ENCODE measurements at regions not wholly inside any gene's neighbourhood (a gene's known extent, or its start where the extent isn't known, plus 50 kb on each side); places are given as distances from the start of the nearest gene placed in this dataset.

DNA sequence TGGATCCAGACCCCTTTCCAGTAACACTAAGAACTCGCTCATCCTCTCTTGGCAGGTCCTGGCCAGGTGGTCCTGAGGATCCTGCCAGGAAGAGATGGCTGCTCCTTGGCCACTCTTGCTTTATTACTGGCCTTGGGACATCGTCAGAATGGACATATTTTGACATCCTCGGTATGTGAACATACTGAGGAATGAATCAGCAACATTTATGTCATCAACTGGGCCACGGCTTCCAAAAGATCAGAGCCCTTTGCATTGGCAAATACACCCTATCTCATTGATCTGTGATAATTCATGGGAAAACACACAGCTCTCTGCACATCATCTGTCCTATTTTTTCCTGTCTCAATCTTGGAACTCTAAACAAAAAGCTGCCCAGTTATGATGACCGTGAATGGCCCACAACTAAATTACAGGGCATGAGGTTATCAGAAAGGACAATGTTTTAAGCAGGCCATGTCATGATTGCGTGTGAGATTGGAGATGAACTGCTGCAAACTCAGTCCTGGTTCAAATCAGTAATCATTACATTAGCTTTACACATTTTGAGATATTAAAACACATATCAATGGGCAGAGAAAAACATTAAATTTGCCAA, 1325.8 kb downstream of the AACS start:
- 0 out of 2 replicates have a peak, but pooled peaks cover 5% of the 10 kb centered on the region for H3K9me2 ChIP-seq (ENCODE audit: insufficient read depth)
- Mint-ChIP-seq H3K4me1 (no peaks in the 10 kb centered on the region), H3K27me3 (ENCODE audit: insufficient read depth, low read depth, poor library complexity) (no peaks in the 10 kb centered on the region), H3K4me3 (no peak overlapping the region), H3K9me3 (peaks cover 91% of the 10 kb centered on the region), H3K36me3 (ENCODE audit: low read depth) (peaks cover 44% of the 10 kb centered on the region), H3K27ac (no peak overlapping the region)
- no peak overlapping the region for H3K27ac ChIP-seq (ENCODE audit: low read depth)
- TF ChIP-seq, protein P1, sequence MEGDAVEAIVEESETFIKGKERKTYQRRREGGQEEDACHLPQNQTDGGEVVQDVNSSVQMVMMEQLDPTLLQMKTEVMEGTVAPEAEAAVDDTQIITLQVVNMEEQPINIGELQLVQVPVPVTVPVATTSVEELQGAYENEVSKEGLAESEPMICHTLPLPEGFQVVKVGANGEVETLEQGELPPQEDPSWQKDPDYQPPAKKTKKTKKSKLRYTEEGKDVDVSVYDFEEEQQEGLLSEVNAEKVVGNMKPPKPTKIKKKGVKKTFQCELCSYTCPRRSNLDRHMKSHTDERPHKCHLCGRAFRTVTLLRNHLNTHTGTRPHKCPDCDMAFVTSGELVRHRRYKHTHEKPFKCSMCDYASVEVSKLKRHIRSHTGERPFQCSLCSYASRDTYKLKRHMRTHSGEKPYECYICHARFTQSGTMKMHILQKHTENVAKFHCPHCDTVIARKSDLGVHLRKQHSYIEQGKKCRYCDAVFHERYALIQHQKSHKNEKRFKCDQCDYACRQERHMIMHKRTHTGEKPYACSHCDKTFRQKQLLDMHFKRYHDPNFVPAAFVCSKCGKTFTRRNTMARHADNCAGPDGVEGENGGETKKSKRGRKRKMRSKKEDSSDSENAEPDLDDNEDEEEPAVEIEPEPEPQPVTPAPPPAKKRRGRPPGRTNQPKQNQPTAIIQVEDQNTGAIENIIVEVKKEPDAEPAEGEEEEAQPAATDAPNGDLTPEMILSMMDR (conservative IDR thresholded peaks at IDR 0.05; ENCODE audit: low read depth in 2 of 2) = no peak
- TF ChIP-seq EZH2phosphoT487 (IDR thresholded peaks at IDR 0.05; ENCODE audit: unreplicated experiment) (no peak), NANOG (IDR thresholded peaks at IDR 0.05; ENCODE audit: borderline replicate concordance) (no peak), EZH2 (IDR thresholded peaks at IDR 0.05; ENCODE audit: low read depth, unreplicated experiment) (no peak), POLR2AphosphoS5 (IDR thresholded peaks at IDR 0.05; ENCODE audit: low read depth) (no peak), CREB1 (CRISPR knock-in tag; IDR thresholded peaks at IDR 0.05; ENCODE audit: low read depth) (no peak), ZNF331 (CRISPR knock-in tag; IDR thresholded peaks at IDR 0.05; ENCODE audit: low read depth) (no peak), ZNF114 (CRISPR knock-in tag; IDR thresholded peaks at IDR 0.05) (no peak), JUNB (IDR thresholded peaks at IDR 0.05; ENCODE audit: unreplicated experiment) (no peak)
- TF ChIP-seq, protein P2, sequence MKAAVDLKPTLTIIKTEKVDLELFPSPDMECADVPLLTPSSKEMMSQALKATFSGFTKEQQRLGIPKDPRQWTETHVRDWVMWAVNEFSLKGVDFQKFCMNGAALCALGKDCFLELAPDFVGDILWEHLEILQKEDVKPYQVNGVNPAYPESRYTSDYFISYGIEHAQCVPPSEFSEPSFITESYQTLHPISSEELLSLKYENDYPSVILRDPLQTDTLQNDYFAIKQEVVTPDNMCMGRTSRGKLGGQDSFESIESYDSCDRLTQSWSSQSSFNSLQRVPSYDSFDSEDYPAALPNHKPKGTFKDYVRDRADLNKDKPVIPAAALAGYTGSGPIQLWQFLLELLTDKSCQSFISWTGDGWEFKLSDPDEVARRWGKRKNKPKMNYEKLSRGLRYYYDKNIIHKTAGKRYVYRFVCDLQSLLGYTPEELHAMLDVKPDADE (IDR thresholded peaks at IDR 0.05) = no peak
- TF ChIP-seq, protein P3, sequence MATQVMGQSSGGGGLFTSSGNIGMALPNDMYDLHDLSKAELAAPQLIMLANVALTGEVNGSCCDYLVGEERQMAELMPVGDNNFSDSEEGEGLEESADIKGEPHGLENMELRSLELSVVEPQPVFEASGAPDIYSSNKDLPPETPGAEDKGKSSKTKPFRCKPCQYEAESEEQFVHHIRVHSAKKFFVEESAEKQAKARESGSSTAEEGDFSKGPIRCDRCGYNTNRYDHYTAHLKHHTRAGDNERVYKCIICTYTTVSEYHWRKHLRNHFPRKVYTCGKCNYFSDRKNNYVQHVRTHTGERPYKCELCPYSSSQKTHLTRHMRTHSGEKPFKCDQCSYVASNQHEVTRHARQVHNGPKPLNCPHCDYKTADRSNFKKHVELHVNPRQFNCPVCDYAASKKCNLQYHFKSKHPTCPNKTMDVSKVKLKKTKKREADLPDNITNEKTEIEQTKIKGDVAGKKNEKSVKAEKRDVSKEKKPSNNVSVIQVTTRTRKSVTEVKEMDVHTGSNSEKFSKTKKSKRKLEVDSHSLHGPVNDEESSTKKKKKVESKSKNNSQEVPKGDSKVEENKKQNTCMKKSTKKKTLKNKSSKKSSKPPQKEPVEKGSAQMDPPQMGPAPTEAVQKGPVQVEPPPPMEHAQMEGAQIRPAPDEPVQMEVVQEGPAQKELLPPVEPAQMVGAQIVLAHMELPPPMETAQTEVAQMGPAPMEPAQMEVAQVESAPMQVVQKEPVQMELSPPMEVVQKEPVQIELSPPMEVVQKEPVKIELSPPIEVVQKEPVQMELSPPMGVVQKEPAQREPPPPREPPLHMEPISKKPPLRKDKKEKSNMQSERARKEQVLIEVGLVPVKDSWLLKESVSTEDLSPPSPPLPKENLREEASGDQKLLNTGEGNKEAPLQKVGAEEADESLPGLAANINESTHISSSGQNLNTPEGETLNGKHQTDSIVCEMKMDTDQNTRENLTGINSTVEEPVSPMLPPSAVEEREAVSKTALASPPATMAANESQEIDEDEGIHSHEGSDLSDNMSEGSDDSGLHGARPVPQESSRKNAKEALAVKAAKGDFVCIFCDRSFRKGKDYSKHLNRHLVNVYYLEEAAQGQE (IDR thresholded peaks at IDR 0.05; ENCODE audit: unreplicated experiment) = no peak
- TF ChIP-seq, protein P4, sequence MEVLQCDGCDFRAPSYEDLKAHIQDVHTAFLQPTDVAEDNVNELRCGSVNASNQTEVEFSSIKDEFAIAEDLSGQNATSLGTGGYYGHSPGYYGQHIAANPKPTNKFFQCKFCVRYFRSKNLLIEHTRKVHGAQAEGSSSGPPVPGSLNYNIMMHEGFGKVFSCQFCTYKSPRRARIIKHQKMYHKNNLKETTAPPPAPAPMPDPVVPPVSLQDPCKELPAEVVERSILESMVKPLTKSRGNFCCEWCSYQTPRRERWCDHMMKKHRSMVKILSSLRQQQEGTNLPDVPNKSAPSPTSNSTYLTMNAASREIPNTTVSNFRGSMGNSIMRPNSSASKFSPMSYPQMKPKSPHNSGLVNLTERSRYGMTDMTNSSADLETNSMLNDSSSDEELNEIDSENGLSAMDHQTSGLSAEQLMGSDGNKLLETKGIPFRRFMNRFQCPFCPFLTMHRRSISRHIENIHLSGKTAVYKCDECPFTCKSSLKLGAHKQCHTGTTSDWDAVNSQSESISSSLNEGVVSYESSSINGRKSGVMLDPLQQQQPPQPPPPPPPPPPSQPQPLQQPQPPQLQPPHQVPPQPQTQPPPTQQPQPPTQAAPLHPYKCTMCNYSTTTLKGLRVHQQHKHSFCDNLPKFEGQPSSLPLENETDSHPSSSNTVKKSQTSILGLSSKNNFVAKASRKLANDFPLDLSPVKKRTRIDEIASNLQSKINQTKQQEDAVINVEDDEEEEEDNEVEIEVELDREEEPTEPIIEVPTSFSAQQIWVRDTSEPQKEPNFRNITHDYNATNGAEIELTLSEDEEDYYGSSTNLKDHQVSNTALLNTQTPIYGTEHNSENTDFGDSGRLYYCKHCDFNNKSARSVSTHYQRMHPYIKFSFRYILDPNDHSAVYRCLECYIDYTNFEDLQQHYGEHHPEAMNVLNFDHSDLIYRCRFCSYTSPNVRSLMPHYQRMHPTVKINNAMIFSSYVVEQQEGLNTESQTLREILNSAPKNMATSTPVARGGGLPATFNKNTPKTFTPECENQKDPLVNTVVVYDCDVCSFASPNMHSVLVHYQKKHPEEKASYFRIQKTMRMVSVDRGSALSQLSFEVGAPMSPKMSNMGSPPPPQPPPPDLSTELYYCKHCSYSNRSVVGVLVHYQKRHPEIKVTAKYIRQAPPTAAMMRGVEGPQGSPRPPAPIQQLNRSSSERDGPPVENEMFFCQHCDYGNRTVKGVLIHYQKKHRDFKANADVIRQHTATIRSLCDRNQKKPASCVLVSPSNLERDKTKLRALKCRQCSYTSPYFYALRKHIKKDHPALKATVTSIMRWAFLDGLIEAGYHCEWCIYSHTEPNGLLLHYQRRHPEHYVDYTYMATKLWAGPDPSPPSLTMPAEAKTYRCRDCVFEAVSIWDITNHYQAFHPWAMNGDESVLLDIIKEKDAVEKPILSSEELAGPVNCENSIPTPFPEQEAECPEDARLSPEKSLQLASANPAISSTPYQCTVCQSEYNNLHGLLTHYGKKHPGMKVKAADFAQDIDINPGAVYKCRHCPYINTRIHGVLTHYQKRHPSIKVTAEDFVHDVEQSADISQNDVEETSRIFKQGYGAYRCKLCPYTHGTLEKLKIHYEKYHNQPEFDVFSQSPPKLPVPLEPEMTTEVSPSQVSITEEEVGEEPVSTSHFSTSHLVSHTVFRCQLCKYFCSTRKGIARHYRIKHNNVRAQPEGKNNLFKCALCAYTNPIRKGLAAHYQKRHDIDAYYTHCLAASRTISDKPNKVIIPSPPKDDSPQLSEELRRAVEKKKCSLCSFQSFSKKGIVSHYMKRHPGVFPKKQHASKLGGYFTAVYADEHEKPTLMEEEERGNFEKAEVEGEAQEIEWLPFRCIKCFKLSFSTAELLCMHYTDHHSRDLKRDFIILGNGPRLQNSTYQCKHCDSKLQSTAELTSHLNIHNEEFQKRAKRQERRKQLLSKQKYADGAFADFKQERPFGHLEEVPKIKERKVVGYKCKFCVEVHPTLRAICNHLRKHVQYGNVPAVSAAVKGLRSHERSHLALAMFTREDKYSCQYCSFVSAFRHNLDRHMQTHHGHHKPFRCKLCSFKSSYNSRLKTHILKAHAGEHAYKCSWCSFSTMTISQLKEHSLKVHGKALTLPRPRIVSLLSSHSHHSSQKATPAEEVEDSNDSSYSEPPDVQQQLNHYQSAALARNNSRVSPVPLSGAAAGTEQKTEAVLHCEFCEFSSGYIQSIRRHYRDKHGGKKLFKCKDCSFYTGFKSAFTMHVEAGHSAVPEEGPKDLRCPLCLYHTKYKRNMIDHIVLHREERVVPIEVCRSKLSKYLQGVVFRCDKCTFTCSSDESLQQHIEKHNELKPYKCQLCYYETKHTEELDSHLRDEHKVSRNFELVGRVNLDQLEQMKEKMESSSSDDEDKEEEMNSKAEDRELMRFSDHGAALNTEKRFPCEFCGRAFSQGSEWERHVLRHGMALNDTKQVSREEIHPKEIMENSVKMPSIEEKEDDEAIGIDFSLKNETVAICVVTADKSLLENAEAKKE (CRISPR knock-in tag; IDR thresholded peaks at IDR 0.05) = no peak
- no peak overlapping the region for H2AFZ ChIP-seq
- no peaks in the 10 kb centered on the region for H3K27me3 ChIP-seq (ENCODE audit: insufficient read depth)
- no peaks in the 10 kb centered on the region for H3K79me2 ChIP-seq (replicated peaks; ENCODE audit: insufficient read depth)
- H3K4me2 ChIP-seq = no peak overlapping the region
- H4K20me1 ChIP-seq (replicated peaks; ENCODE audit: insufficient read depth) = no peaks in the 10 kb centered on the region
- no peaks in the 10 kb centered on the region for H3F3A ChIP-seq (replicated peaks; ENCODE audit: low read depth)
- H3K4me3 ChIP-seq = no peak overlapping the region
- DNase-seq (ENCODE audit: low spot score) = no peak
- ATAC-seq = no peak
- no peaks in the 10 kb centered on the region for H3K4me1 ChIP-seq (ENCODE audit: insufficient read depth)
- no peaks in the 10 kb centered on the region; the same call in 1 of the 2 replicates for H3K36me3 ChIP-seq (ENCODE audit: insufficient read depth)
